IMR-90 (cell line): ENCODE measurements at regions not wholly inside any gene's neighbourhood (a gene's known extent, or its start where the extent isn't known, plus 50 kb on each side); places are given as distances from the start of the nearest gene placed in this dataset.
A peak's percentile ranks its signal among the peaks of the same experiment; 100 is the strongest.

Experiments
- ATAC-seq: fragments of 200-7000 bp; cut with Tn5 transposase; 2 replicates; pipeline ENCODE4 v1.9.1; 2020; ENCODE audit warnings: low read depth, mild to moderate bottlenecking, moderate library complexity
- BruUV-seq: library from RNA; stranded (reverse); fragments of 400-500 nt; replicated peaks from 2 replicates; lab custom pipeline; 2021; lab: Mats Ljungman, UMichigan
- CTCF ChIA-PET: fragments of 300-600 bp; formaldehyde crosslinking; extraction: SDS; loops from one replicate; lab custom pipeline; 2021; ENCODE audit warnings: antibody characterized with exemption; lab: Yijun Ruan, JAX
- POLR2A ChIA-PET: fragments of 300-600 bp; sonication (Branson Sonifier 250); formaldehyde crosslinking; loops from one replicate; lab custom pipeline; 2022; ENCODE audit warnings: antibody characterized with exemption; ENCODE audit not compliant: unreplicated experiment; lab: Charles Lee
- DNase-seq: peaks from one replicate; pipeline ENCODE4 v3.0.0; 2013
- H2AFZ ChIP-seq: replicated peaks from 2 replicates; pipeline ENCODE3; 2013; ENCODE audit warnings: low read length, mild to moderate bottlenecking; ENCODE audit not compliant: poor library complexity
- H2AK5ac ChIP-seq: 2 replicates; pipeline ENCODE4 v1.6.1; 2013; ENCODE audit warnings: low read depth, low read length, inconsistent platforms
- H2AK9ac ChIP-seq: replicated peaks from 2 replicates; pipeline ENCODE3; 2013; ENCODE audit warnings: mild to moderate bottlenecking, low read depth, low read length, moderate library complexity; ENCODE audit not compliant: poor library complexity
- H2BK120ac ChIP-seq: 2 replicates; pipeline ENCODE4 v1.6.1; 2013; ENCODE audit warnings: low read depth, low read length, inconsistent platforms
- H2BK15ac ChIP-seq: 3 replicates; pipeline ENCODE4 v1.6.1; 2013; ENCODE audit warnings: low read depth, low read length, inconsistent platforms
- H2BK20ac ChIP-seq: 2 replicates; pipeline ENCODE4 v1.6.1; 2013; ENCODE audit warnings: low read depth, mild to moderate bottlenecking, inconsistent platforms, low read length, moderate library complexity
- H2BK5ac ChIP-seq: 2 replicates; pipeline ENCODE4 v1.6.1; 2013; ENCODE audit warnings: mild to moderate bottlenecking, low read depth, low read length, inconsistent platforms; ENCODE audit not compliant: poor library complexity, severe bottlenecking
- H3K14ac ChIP-seq: replicated peaks from 2 replicates; pipeline ENCODE4 v1.6.1; 2013; ENCODE audit warnings: low read depth, low read length, inconsistent platforms
- H3K18ac ChIP-seq: 2 replicates; pipeline ENCODE4 v1.6.1; 2013; ENCODE audit warnings: low read depth, low read length, control low read depth
- H3K23ac ChIP-seq: 2 replicates; pipeline ENCODE4 v1.6.1; 2013; ENCODE audit warnings: low read depth, low read length, inconsistent platforms
- H3K27ac ChIP-seq: 2 replicates; pipeline ENCODE4 v1.5.1; 2013; ENCODE audit warnings: mild to moderate bottlenecking, control low read depth, low read length; ENCODE audit not compliant: insufficient read depth
- H3K27me3 ChIP-seq: 2 replicates; pipeline ENCODE4 v1.6.1; 2013; ENCODE audit warnings: low read length; ENCODE audit not compliant: control insufficient read depth, insufficient read depth
- H3K36me3 ChIP-seq: 2 replicates; pipeline ENCODE4 v1.6.1; 2013; ENCODE audit warnings: low read length, mixed read lengths; ENCODE audit not compliant: control insufficient read depth, insufficient read depth
- H3K4ac ChIP-seq: 2 replicates; pipeline ENCODE4 v1.6.1; 2013; ENCODE audit warnings: low read depth, low read length, inconsistent platforms
- H3K4me1 ChIP-seq: 2 replicates; pipeline ENCODE4 v1.6.1; 2013; ENCODE audit warnings: low read length, mixed read lengths; ENCODE audit not compliant: control insufficient read depth, insufficient read depth
- H3K4me2 ChIP-seq: 2 replicates; pipeline ENCODE4 v1.6.1; 2013; ENCODE audit warnings: low read depth, mild to moderate bottlenecking, control low read depth, low read length, moderate library complexity
- H3K4me3 ChIP-seq: 2 replicates; pipeline ENCODE4 v1.5.1; 2013; ENCODE audit warnings: low read depth, mild to moderate bottlenecking, control low read depth, low read length, moderate library complexity; ENCODE audit not compliant: insufficient read depth
- H3K56ac ChIP-seq: 2 replicates; pipeline ENCODE4 v1.6.1; 2013; ENCODE audit warnings: low read length, inconsistent platforms; ENCODE audit not compliant: insufficient read depth; ENCODE audit errors: extremely low read depth
- H3K79me1 ChIP-seq, 2 experiments: 2 replicates each; pipeline ENCODE4 v1.6.1; 2013; ENCODE audit warnings: low read length in 2 of 2, inconsistent platforms in 1 of 2, low read depth in 1 of 2
- H3K9ac ChIP-seq: 2 replicates; pipeline ENCODE4 v1.6.1; 2013; ENCODE audit warnings: low read depth, low read length, control low read depth
- H3K9me1 ChIP-seq: 2 replicates; pipeline ENCODE4 v1.6.1; 2013; ENCODE audit warnings: low read length, inconsistent platforms; ENCODE audit not compliant: insufficient read depth
- H3K9me3 ChIP-seq: 2 replicates; pipeline ENCODE4 v1.6.1; 2013; ENCODE audit warnings: low read length; ENCODE audit not compliant: control insufficient read depth, insufficient read depth
- H4K20me1 ChIP-seq: 2 replicates; pipeline ENCODE4 v1.6.1; 2013; ENCODE audit warnings: low read length, inconsistent platforms; ENCODE audit not compliant: insufficient read depth
- H4K5ac ChIP-seq: 2 replicates; pipeline ENCODE4 v1.6.1; 2013; ENCODE audit warnings: mild to moderate bottlenecking, low read depth, low read length, control low read depth
- H4K8ac ChIP-seq, 2 experiments: 2 replicates each; pipeline ENCODE4 v1.6.1; 2013; ENCODE audit warnings: low read depth in 2 of 2, low read length in 2 of 2, control low read depth in 1 of 2, inconsistent platforms in 1 of 2
- H4K91ac ChIP-seq: 2 replicates; pipeline ENCODE4 v1.6.1; 2013; ENCODE audit warnings: low read depth, low read length, inconsistent platforms; ENCODE audit not compliant: insufficient read depth
- FOS ChIP-seq: fragments of 150-350 bp; IDR thresholded peaks from 2 replicates; pipeline ENCODE4 v1.6.1; 2016; ENCODE audit warnings: low read depth, low read length
- MAFK ChIP-seq: IDR thresholded peaks from 2 replicates; pipeline ENCODE4 v1.6.1; 2012; ENCODE audit warnings: low read depth, low read length, improper control_type of control experiment
- SMC3 ChIP-seq: fragments of 150-350 bp; IDR thresholded peaks from 2 replicates; pipeline ENCODE4 v1.6.1; 2016; ENCODE audit warnings: low read depth, mild to moderate bottlenecking, antibody characterized with exemption, low read length, moderate library complexity
- WGBS, 2 experiments: methylation state at CpG; one replicate each; pipeline versions ENCODE4 v1.1.5 to v1.1.7; 2013; ENCODE audit warnings: missing lambda C conversion rate in 2 of 2; ENCODE audit not compliant: insufficient read length in 1 of 2; ENCODE audit errors: extremely low coverage in 2 of 2; 5-methylcytosine and 5-hydroxymethylcytosine counted together
- dilution Hi-C: fragments of 300-500 bp; cut with HindIII; formaldehyde crosslinking; loops from one replicate; pipeline ENCODE4 v1.14.3; 2018; ENCODE audit warnings: low sequenced_read_pairs; ENCODE audit not compliant: unreplicated experiment
- in situ Hi-C: fragments of 300-500 bp; cut with MboI; formaldehyde crosslinking; loops from 3 replicates; pipeline ENCODE4 v1.14.3; 2019; ENCODE audit warnings: low sequenced_read_pairs, inconsistent platforms, mixed read lengths
- intact Hi-C: fragments of 100-400 bp; cut with micrococcal nuclease; formaldehyde crosslinking; loops from 2 replicates; pipeline ENCODE4 v1.10.0; 2022
- TF ChIP-seq, protein P1 (sequence below): conservative IDR thresholded peaks from 2 replicates; pipeline ENCODE4 v1.5.1; 2012; ENCODE audit warnings: mild to moderate bottlenecking, low read depth, low read length, improper control_type of control experiment

DNA sequence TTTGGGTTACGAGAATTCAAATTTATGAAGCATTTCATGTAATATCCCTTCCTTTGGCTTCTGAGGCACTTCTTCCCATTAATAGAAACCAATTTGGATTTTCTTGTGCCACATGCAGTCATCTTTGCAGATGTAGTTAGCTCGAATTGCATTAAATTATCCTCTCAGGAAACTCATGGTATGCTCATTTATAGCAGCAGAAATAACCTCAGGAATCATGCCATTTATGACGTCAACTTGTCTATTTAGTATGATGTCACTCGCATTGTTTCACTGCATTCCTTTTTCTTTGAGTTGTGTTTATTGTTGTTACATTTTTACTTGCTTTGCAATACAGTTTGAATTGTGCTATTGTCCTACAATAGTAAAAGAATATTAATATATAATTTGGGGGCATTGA is 163.8 kb downstream of the RBM43 start:
- Histone ChIP-seq H4K5ac (no peak overlapping the region), H2BK15ac (no peak overlapping the region), H2BK5ac (no peak overlapping the region), H2BK120ac (no peak overlapping the region), H3K27me3 (no peaks in the 10 kb centered on the region), H3K79me1 (no peaks in the 10 kb centered on the region), H3K9me3 (no peaks in the 10 kb centered on the region), H3K9me1 (no peaks in the 10 kb centered on the region), H3K27ac (no peak overlapping the region), H3K36me3 (no peaks in the 10 kb centered on the region), H4K8ac (no peak overlapping the region), H3K4me1 (no peaks in the 10 kb centered on the region), H3K4ac (no peak overlapping the region), H3K14ac (no peak overlapping the region), H2BK20ac (no peak overlapping the region), H2AK5ac (no peak overlapping the region), H4K20me1 (no peaks in the 10 kb centered on the region), H2AFZ (no peak overlapping the region), H4K91ac (no peak overlapping the region), H3K4me2 (no peak overlapping the region), H3K9ac (no peak overlapping the region), H2AK9ac (no peak overlapping the region), H3K23ac (no peak overlapping the region), H3K18ac (no peak overlapping the region), H3K56ac (no peak overlapping the region), H3K4me3 (no peak overlapping the region)
- TF ChIP-seq, protein P1, sequence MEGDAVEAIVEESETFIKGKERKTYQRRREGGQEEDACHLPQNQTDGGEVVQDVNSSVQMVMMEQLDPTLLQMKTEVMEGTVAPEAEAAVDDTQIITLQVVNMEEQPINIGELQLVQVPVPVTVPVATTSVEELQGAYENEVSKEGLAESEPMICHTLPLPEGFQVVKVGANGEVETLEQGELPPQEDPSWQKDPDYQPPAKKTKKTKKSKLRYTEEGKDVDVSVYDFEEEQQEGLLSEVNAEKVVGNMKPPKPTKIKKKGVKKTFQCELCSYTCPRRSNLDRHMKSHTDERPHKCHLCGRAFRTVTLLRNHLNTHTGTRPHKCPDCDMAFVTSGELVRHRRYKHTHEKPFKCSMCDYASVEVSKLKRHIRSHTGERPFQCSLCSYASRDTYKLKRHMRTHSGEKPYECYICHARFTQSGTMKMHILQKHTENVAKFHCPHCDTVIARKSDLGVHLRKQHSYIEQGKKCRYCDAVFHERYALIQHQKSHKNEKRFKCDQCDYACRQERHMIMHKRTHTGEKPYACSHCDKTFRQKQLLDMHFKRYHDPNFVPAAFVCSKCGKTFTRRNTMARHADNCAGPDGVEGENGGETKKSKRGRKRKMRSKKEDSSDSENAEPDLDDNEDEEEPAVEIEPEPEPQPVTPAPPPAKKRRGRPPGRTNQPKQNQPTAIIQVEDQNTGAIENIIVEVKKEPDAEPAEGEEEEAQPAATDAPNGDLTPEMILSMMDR = no peak
- TF ChIP-seq MAFK = no peak
- no peak for TF ChIP-seq FOS
- TF ChIP-seq SMC3 = no peak
- in situ Hi-C loops = no loop called here
- intact Hi-C loops = no loop called here
- dilution Hi-C loops = no loop called here
- DNase-seq = peak; percentile 47
- WGBS, 2 experiments = no CpG with 5 or more reads among the region's 4 CpGs
- ChIA-PET CTCF (no interaction called here), POLR2A (no interaction called here)
- ATAC-seq = no peak
- BruUV-seq = no TSS peak
